Stimulated activated CD8-positive, alpha-beta memory T cell treated with anti-CD3 and anti-CD28 coated beads, Interleukin-4, amount 100 ng/mL, for 4 hours (primary cell): ENCODE measurements at regions not wholly inside any gene's neighbourhood (a gene's known extent, or its start where the extent isn't known, plus 50 kb on each side); places are given as distances from the start of the nearest gene placed in this dataset.
A peak's percentile ranks its signal among the peaks of the same experiment; 100 is the strongest.

Experiments
- DNase-seq, 2 donors: peaks; one replicate each; pipeline ENCODE4 v3.0.0-alpha.2; 2020; ENCODE audit warnings: low read depth in 2 of 2, low spot score in 1 of 2

- DNase-seq = no peak
Observed at GRCh38 chr22:19574247-19574646, 50.0 kb upstream of the CLDN5 start.

DNA sequence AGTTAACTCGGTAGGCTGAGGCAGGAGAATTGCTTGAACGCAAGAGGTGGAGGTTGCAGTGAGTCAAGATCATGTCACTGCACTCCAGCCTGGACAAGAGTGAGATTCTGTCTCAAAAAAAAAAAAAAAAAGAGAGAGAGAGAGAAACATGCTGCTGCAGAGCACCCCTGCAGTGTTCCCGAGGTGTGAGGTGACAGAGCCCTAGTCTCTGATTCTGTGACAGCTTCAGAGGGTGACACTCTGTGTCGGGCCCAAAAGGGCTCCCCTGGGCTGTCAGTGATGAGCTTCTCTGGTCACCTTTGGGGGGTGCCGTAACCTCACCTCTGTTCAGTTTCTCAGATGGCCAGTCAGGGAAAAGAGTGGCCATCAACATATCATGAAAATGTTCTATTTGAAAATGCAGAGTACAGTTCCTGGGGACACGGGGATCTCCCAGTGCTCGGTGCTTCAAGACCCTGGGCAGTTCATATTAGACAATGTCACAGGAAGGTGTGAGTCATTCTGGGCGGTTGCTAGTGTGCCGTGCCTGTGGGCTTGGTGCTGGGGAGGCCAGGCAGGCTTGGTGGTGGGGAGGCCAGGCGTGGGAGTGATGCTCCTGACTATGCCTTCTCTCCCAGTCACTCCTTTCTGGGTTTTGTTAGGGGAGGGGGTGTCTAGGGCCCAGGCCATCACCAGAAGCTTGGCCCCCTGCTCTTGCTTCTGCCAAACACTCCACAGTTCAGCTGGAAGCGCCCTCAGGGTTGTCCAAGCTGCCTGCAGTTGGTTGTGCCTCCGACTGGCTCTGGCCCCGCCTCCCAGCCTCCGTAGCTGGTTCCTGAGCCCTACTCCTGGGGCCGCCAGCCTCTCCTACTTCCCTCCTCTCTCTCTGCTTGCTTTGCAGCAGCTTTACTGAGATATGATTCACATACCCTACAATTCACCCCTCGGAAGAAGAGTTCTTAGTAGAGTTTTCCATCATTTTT lies 52.5 kb upstream of the CLDN5 start:
- peak; percentile 14 to 36 for DNase-seq

GRCh38 chr22:19577422-19577966 lies 53.3 kb upstream of the CLDN5 start:
- no peak for DNase-seq

DNA sequence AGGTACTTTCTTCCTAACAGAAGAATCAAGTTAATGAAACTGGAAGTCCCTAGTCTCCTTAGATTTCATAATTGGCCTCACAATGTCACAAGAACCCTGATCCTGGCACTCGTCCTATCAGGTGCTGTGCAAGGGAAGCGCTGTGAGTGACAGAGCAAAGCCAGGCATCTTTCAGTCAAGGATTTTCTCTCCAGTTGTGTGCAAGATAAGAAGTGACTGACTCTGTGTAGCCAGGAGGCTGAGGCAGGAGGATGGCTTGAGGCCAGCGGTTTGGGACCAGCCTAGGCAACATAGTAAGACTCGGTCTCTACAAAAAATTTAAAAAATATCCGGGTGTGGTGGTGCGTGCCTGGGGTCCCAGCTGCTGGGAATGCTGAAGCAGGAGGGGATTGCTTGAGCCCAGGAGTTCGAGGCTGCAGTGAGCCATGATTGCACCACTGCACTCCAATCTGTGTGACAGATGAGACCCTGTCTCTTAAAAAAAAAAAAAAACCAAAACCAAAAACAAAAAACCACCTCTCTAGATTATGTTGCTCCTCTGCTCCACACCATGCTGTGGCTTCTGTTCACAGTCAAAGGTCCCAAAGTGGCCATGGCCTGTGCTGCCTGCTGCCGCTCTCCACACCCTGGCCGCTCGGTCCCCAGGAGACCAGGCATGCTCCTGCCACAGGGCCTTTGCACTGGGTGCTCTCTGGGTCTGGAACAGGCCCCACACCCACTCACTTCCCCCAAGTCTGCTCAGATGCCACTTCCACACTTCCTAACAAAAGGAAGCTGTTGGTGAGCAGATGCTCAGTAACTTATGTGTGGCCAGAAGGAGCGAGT lies 54.2 kb upstream of the CLDN5 start:
- DNase-seq = no peak

DNA sequence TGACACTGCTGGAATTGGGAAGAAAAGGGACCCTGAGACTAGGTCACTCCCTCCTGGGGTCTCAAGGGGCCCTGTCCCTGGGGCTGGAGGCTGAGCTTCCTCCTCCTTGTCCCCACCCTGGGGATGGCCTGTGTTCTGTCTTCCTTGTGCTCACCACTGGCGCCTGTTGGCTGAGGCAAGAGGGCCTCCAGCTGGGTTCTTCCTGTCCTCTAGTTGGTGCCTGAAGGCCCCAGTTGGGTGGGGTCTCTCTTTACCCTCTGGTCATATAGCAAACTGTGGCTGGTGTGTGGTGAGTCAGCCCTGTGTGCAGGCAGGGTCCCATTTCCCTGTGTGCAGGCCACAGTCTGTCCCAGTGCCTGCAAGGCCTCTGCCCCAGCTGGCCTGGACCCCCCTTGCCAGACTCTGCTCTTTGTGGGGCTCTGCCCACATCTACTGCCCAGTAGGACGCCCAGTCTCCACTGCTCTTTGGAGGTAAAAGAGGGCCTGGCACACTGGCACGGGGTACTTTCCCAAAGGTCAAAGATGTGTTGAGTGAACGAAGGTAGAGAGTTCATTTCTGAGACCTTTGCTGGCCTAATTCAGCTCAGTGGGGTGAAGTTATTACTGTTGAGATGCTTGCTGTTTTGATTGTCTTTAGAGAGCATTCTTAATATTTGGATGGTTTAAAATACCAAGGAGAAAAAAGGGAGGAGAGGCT lies 55.1 kb upstream of the CLDN5 start:
- no peak for DNase-seq

DNA sequence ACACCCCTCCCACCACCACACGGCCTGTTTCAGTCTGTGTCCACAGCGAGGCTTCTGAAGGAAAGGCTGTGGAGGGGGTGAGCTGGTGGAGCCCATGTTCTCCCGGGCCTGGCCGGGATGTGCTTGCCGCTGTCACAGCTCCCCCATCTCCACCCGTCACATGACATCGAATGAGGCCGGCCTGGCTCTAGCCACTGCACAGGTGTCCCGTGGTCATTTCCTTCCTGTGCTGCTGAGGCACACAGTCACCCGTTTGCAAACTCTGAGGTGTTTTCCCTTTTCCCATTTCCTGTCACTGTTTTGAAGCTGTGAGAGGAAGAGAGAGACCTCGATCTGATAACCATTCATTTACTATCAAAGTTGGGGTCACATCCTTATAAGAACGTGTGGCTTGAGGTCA lies 55.7 kb upstream of the CLDN5 start:
- no peak for DNase-seq

- no peak for DNase-seq
Observed at GRCh38 chr22:19580291-19580890, 56.2 kb upstream of the CLDN5 start.

GRCh38 chr22:19582033-19582693 lies 58.0 kb upstream of the CLDN5 start:
- DNase-seq = no peak

DNA sequence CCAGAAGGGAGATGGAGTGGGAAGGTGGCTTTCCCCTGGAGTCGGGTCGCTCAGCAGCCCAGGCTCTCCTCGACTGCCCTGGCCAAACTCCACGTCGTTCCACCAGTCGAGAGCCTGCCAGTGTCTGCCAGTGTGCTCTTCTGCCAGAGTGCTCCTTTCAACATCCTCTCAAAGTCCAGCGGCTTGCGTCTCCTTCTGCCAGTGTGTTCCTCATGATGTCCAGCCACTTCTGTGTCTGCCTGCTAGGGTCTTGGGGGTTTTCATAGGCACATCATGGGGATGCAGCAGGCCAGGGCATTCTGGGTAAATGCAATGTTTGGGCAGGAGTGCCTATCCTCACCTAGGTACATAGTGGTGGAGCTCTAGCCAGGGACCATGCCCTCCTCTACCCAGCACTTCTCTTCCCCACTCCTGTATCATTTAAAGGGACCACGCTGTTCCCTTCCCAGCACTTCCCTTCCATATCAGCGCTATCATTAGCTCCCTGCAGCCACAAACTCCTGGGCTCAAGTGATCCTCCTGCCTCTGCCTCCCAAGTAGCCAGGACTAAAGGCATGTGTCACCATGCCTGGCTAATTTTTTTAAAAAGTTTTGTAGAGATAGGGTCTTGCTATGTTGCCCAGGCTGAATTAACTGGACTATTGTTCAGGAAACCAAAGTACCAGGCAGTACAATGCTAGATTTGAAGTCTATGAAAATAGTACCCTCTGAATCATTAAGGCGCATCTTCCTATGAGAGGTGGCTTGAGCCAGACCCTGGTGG lies 62.9 kb upstream of the CLDN5 start:
- DNase-seq = no peak

DNA sequence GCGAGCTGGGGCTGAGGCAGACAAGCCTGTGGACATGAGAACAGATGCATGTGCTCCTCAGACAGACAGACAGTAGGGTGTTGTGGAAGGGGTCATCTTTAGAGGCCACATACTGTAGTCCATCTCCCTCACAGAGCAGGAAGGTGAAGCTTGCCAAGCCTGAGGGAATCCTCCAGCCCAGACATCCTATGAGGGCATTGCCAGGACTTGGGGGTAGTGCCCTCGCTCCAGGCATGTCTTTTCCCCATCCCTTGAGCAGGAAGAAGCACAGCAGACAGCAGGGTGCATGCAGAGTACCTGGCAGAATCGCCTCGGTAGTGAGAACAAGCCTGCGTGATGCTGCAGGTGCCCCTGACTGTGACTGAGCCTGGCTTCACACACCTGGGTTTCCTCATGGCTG lies 66.5 kb upstream of the CLDN5 start:
- no peak for DNase-seq

DNA sequence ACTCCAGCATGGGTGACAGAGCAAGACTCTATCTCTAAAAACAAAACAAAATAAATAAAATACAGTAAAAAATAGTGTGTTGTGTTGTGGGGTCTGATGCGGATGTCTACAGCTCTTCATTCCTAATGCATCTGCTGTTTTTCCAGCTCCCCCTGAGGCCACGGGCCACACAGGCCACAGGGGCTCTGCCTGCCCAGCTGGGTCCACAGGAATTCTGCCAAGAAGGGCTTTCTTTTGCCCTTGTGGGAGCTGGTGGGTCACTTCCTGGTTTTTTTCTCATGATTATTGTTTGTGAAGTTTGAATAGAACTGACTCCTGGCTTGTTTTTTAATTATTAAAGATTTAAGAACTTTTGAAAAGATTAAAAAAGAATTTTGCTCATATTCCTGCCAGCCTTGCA lies 67.4 kb upstream of the CLDN5 start:
- no peak for DNase-seq

GRCh38 chr22:19592464-19592863 lies 68.3 kb upstream of the CLDN5 start:
- DNase-seq = no peak

DNA sequence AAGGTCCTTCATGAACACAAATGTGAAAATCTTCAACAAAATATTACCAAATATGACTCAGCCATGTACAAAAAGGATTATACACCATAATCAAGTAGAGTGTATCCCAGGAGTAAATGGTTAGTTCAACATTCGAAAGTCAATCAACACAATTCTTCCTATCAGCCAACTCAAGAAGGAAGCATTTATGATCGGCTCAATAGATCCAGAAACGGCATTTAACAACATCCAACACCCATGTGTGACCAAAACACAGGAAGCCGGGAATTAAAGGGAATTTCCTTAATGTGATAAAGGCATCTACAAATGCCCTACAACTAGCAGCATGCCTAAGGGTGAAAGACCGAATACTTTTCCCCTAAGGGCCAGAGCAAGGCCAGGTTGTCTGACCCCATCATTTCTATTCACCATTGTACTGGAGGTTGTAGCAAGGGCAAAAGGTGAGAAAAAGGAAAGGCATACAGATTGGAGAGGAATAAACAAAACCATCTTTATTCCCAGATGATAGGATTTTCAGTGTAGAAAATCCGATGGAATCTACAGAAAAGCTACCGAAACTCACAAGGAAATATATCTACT lies 69.9 kb upstream of the CLDN5 start:
- DNase-seq = no peak

DNA sequence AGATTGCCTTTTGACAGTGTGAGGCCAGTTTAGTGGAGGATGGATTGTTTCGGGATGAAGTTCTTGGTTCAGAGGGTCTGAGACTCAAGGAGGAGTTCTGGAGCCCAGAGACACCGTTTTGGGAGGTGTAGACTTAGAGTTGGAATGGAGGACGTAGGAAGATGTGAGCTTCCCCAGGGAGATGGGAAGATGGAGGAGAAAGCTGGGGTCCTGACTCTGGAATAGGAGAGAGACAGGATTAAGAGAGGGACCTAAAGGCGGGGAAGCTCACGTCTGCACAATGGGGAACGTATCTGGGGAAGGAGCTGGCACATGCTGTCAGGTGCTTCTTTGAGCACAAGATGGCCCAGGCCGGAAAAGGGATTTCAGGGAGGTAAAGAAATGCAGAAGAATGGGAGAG lies 71.3 kb upstream of the CLDN5 start:
- DNase-seq = no peak

- DNase-seq = no peak
Observed at GRCh38 chr22:19596680-19597398, 72.6 kb upstream of the CLDN5 start.

DNA sequence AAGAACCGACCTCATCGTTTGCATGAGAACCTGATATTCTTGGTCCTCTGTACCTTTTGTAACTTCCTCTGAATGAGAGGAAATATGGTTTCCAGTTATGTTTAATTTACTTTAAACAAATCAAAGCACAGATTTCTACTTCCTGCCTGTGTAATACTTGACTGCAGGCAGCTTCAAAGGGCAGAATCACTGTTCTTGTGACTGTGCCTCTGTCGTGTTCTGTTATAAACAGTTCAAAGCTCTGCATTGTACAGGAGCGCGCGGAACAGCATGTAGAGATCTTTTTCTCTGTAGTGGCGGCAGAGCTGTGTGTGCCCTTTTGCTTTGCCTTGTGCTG lies 73.2 kb upstream of the CLDN5 start:
- DNase-seq = peak in 1 of 2 donors; percentile 6

DNA sequence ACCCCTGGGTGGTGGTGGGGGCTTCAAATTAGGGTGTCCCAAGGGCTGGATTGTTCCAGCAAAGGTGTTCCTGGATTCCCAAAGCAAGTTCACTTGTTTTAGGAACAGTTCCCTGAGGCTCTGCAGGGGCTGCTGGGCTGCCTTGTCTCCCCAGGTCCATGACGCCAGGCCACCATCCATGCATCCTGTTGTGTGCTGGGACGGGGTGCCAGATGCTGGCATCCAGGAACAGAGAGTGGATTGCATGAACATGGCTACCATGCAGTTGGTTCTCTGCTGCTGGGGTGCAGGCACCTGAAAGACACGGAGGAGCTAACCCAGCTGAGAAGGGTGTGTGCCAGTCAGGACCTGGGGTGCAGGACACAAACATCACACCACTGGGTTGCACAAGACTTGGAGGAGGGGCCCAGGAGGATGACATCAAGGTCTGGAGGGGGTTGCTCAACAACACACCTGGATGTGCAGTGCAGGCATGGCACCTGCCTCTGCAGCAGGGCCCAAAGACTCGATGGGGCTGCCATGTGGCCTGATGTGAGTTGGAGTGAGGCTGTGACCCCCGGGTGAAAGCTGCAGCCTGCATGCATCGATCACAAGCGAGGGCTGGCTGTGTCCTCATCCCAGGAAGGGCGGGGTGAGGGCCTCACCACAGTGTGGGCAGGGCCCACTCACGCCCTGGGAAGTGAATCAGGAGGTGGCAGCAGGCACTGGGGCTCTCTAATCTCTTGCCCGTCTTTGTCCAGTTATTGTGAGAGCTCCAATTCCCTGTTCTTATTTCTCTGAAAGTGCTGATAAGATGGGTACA lies 74.0 kb upstream of the CLDN5 start:
- DNase-seq = no peak

GRCh38 chr22:19599004-19599403 lies 74.8 kb upstream of the CLDN5 start:
- DNase-seq = no peak
